ENCODE measurements at regions not wholly inside any gene's neighbourhood (a gene's known extent, or its start where the extent isn't known, plus 50 kb on each side); places are given as distances from the start of the nearest gene placed in this dataset.
"Not testable (repeated sequence)": the region's sequence is repeated elsewhere in the genome, so short reads cannot be mapped to it uniquely, and the experiment has no call there.

DNA sequence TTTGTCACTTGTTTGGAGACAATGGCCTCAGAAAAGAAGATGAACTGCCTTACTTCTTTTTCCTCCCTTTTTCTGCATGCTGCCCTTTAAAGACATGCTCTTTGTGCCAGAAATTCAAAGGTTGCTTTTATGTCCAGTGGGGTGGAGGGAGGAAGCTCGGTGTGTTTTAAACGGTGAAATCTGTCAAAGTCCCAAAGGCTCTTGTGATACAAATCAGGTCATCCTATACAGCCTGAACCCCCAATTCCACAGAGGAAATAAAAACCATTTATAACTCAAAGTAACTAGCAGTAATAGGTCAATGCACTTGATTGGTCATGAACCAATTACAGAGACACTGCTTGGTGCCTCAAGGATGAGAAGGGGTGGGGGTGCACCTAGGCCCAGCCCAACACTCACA is 339.3 kb upstream of the F9 start:
- WGBS (ENCODE audit: insufficient coverage, low lambda C conversion rate), result no CpG with 5 or more reads among the region's 2 CpGs
- Histone ChIP-seq H3K27ac (ENCODE audit: low read length) (no peak overlapping the region), H3K27me3 (ENCODE audit: control insufficient read depth, insufficient read depth, low read length) (peaks cover 12% of the 10 kb centered on the region), H3K4me1 (ENCODE audit: control insufficient read depth, insufficient read depth, low read length) (peaks cover 2% of the 10 kb centered on the region), H3K4me3 (ENCODE audit: low read length) (no peak overlapping the region), H3K36me3 (ENCODE audit: control insufficient read depth, insufficient read depth, low read length) (no peaks in the 10 kb centered on the region), H3K9me3 (ENCODE audit: control insufficient read depth, low read depth, low read length) (no peaks in the 10 kb centered on the region)
- no peak for DNase-seq

DNA sequence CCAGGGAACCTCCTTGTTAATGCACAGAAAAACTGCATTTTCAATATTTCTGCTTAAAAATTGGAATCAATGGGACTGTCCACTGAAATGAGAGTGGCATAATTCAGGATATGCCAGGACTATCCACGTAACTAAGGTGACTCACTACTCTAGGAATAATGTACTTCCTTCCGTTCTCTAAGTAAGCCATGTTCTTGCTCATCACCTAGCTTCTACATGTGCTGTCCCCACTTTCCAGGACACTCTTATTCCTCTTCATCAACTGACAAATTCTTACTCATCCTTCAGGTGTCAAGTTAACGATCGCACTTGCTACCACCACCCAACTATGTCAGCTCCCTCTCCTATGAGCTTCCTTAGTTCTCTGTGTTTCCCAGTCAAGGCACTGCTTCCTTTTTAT is 342.8 kb upstream of the F9 start:
- no peak for DNase-seq
- Histone ChIP-seq H3K27ac (ENCODE audit: low read length) (no peak overlapping the region), H3K27me3 (ENCODE audit: control insufficient read depth, insufficient read depth, low read length) (no peaks in the 10 kb centered on the region), H3K4me1 (ENCODE audit: control insufficient read depth, insufficient read depth, low read length) (no peaks in the 10 kb centered on the region), H3K36me3 (ENCODE audit: control insufficient read depth, insufficient read depth, low read length) (no peaks in the 10 kb centered on the region), H3K4me3 (ENCODE audit: low read length) (no peak overlapping the region), H3K9me3 (ENCODE audit: control insufficient read depth, low read depth, low read length) (no peaks in the 10 kb centered on the region)
- WGBS (ENCODE audit: insufficient coverage, low lambda C conversion rate), result no CpG with 5 or more reads among the region's 4 CpGs

DNA sequence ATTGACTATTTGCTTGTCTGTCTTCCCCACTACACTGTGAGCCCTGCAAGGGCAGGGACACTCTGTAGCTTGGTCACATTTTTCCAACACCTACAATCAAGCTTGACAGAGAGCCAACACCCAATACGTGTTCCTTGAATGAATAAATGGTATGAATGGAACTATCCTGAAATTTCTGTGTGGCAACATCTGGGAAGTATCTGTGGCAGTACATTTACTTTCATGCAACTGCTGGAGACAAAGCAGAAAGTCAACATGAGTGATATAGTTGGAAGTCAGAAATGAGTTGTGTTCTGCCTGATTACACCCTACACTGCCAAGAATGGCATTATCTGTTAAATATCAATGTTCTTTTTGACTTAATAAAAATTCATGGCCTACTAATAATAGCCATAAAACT is 343.5 kb upstream of the F9 start:
- Histone ChIP-seq H3K27ac (ENCODE audit: low read length) (no peak overlapping the region), H3K4me3 (ENCODE audit: low read length) (no peak overlapping the region), H3K36me3 (ENCODE audit: control insufficient read depth, insufficient read depth, low read length) (no peaks in the 10 kb centered on the region), H3K27me3 (ENCODE audit: control insufficient read depth, insufficient read depth, low read length) (no peaks in the 10 kb centered on the region), H3K4me1 (ENCODE audit: control insufficient read depth, insufficient read depth, low read length) (no peaks in the 10 kb centered on the region), H3K9me3 (ENCODE audit: control insufficient read depth, low read depth, low read length) (no peaks in the 10 kb centered on the region)
- no CpG with 5 or more reads among the region's 1 CpG for WGBS (ENCODE audit: insufficient coverage, low lambda C conversion rate)
- no peak for DNase-seq

DNA sequence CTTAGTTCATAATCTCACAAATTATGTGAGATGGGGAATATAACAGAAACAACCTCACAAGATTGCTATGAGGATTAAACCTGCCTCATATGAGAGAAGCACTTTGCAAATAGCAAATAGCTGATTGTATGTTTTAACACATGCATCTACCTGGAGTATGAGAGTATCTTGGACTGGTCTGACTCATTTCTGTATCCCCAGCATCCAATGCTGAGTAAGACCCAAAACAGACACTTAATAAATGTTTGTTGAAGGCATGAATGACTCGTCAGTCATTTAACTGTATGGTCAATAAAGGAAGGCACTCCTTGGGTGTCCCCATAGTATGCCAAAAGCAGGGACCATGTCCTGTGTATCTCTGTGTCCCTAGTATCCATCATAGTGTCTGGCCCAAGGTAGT is 350.9 kb upstream of the F9 start:
- WGBS (ENCODE audit: insufficient coverage, low lambda C conversion rate), result no CpG with 5 or more reads among the region's 1 CpG
- Histone ChIP-seq H3K27me3 (ENCODE audit: control insufficient read depth, insufficient read depth, low read length) (no peaks in the 10 kb centered on the region), H3K27ac (ENCODE audit: low read length) (no peak overlapping the region), H3K36me3 (ENCODE audit: control insufficient read depth, insufficient read depth, low read length) (no peaks in the 10 kb centered on the region), H3K4me3 (ENCODE audit: low read length) (no peak overlapping the region), H3K4me1 (ENCODE audit: control insufficient read depth, insufficient read depth, low read length) (no peaks in the 10 kb centered on the region), H3K9me3 (ENCODE audit: control insufficient read depth, low read depth, low read length) (no peaks in the 10 kb centered on the region)
- DNase-seq, result no peak

DNA sequence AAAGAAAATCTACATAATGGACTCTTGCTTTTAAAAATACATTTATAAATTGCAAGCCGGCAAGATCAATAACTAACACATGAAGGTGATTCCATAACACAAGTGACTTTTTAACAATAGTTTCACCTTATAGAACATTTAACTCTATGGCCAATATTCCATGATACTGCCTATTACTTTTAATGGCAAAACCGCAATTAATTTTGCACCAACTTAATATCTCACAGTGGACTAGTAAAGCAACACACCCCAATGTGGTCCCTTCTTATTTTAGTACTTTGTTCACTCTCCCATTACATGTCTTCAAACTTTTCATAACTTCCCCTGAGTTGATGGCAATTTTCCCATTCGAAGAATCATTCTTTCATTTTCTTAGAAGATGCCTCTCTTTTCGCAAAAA is 351.6 kb upstream of the F9 start:
- no peaks in the 10 kb centered on the region for H3K4me1 ChIP-seq (ENCODE audit: control insufficient read depth, insufficient read depth, low read length)
- no peak for DNase-seq
- H3K4me3 ChIP-seq (ENCODE audit: low read length), result no peak overlapping the region
- H3K27me3 ChIP-seq (ENCODE audit: control insufficient read depth, insufficient read depth, low read length), result no peaks in the 10 kb centered on the region
- H3K27ac ChIP-seq (ENCODE audit: low read length), result no peak overlapping the region
- H3K36me3 ChIP-seq (ENCODE audit: control insufficient read depth, insufficient read depth, low read length), result no peaks in the 10 kb centered on the region
- no peaks in the 10 kb centered on the region for H3K9me3 ChIP-seq (ENCODE audit: control insufficient read depth, low read depth, low read length)
- WGBS (ENCODE audit: insufficient coverage, low lambda C conversion rate), result 94% methylated on average over 3 of the region's 4 CpGs

DNA sequence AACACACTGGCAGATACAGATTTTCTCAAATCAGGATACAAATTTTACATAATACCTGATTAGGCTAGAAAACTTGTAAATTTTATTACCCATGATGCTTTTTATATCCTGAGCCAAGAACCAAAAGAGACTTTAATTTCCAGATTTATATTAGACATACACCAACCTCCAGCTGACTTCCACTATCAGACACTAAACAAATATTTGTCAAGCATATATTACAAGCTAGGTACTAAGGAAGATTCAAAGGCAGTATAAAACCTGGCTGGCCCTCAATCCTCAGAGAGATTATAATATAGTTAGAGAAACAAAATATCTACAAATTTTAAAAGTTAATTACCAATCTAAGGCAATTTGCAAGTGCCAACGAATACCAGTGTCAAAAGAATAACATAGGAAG is 357.8 kb upstream of the F9 start:
- Histone ChIP-seq H3K4me3 (ENCODE audit: low read length) (no peak overlapping the region), H3K27ac (ENCODE audit: low read length) (no peak overlapping the region)
- no CpG with 5 or more reads among the region's 1 CpG for WGBS (ENCODE audit: insufficient coverage, low lambda C conversion rate)

DNA sequence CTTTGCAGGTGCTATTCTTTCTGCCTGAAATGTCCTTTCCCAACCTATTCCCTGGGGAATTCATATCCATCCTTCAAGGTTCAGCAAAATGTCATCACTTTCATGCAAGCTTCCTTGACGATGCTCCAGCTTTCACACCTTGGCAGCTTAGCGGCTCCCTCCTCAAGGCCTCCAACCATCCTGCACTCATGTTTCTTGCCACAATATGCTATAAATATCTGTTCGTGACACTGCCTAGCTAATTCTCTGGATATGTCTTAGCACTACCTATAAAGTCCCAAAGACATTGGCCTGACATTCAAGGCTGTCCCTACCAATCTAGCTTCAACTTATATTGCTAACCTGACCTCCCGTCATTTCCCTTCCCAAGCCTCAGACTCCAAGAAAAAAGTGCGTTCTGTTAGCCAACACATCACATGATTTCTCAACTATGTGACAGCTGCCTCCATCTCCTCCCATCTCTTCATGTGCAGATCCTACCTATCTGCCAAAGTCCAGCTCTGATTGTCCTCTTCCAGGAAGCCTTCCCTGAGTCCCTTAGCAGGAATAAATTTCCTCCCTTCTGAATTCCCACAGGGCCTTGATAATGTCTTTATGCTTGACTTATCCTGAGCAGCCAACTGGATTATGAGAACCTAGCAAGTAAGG is 359.9 kb upstream of the F9 start:
- Histone ChIP-seq H3K36me3 (ENCODE audit: control insufficient read depth, insufficient read depth, low read length) (no peaks in the 10 kb centered on the region), H3K9me3 (ENCODE audit: control insufficient read depth, low read depth, low read length) (no peaks in the 10 kb centered on the region), H3K4me1 (ENCODE audit: control insufficient read depth, insufficient read depth, low read length) (no peaks in the 10 kb centered on the region), H3K27ac (ENCODE audit: low read length) (no peak overlapping the region), H3K27me3 (ENCODE audit: control insufficient read depth, insufficient read depth, low read length) (no peaks in the 10 kb centered on the region), H3K4me3 (ENCODE audit: low read length) (no peak overlapping the region)
- no peak for DNase-seq
- no CpG with 5 or more reads among the region's 5 CpGs for WGBS (ENCODE audit: insufficient coverage, low lambda C conversion rate)

More for the DNA sequence above, 357.8 kb upstream of the F9 start:
- H3K36me3 ChIP-seq (ENCODE audit: control insufficient read depth, insufficient read depth, low read length), result no peaks in the 10 kb centered on the region
- H3K27me3 ChIP-seq (ENCODE audit: control insufficient read depth, insufficient read depth, low read length), result no peaks in the 10 kb centered on the region
- no peaks in the 10 kb centered on the region for H3K9me3 ChIP-seq (ENCODE audit: control insufficient read depth, low read depth, low read length)
- DNase-seq, result no peak
- H3K4me1 ChIP-seq (ENCODE audit: control insufficient read depth, insufficient read depth, low read length), result no peaks in the 10 kb centered on the region

DNA sequence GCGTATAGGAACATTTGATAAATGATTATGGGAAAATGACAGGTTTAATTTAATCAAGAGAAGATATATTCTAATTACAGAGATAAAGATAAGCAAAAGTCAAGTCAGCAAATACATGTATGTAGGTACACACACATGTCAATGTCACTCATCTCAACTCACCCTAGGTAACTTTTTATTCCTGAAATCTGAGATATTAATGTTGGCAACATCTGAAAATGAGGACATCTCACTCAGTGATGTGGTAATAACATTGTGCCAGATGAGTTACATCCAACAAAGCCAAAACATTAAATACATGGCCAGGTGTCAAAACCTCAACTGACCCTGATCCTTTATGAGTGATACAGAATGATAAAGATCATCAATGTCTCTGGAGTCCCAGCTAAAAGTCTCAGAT is 363.3 kb upstream of the F9 start:
- no peaks in the 10 kb centered on the region for H3K4me1 ChIP-seq (ENCODE audit: control insufficient read depth, insufficient read depth, low read length)
- no peaks in the 10 kb centered on the region for H3K36me3 ChIP-seq (ENCODE audit: control insufficient read depth, insufficient read depth, low read length)
- H3K27me3 ChIP-seq (ENCODE audit: control insufficient read depth, insufficient read depth, low read length), result no peaks in the 10 kb centered on the region
- no peak for DNase-seq
- no peaks in the 10 kb centered on the region for H3K9me3 ChIP-seq (ENCODE audit: control insufficient read depth, low read depth, low read length)
- no peak overlapping the region for H3K4me3 ChIP-seq (ENCODE audit: low read length)
- H3K27ac ChIP-seq (ENCODE audit: low read length), result no peak overlapping the region
- no CpG with 5 or more reads among the region's 1 CpG for WGBS (ENCODE audit: insufficient coverage, low lambda C conversion rate)

DNA sequence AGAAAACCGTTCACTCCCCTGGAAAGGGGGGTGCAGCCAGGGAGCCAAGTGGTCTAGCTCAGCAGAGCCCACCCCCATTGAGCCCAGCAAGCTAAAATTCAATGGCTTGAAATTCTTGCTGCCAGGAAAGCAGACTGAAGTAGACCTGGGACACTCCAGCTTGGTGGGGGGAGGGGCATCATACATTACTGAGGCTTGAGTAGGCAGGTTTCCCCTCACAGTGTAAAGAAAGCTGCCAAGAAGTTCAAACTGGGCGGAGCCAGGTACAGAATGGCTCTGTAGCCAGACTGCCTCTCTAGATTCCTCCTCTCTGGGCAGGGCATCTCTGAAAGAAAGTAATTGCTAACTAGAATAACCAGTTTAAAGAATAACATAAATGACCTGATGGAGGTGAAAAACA is 372.3 kb upstream of the F9 start:
- DNase-seq, result no peak
- H3K4me1 ChIP-seq (ENCODE audit: control insufficient read depth, insufficient read depth, low read length), result no peaks in the 10 kb centered on the region
- no peak overlapping the region for H3K4me3 ChIP-seq (ENCODE audit: low read length)
- H3K36me3 ChIP-seq (ENCODE audit: control insufficient read depth, insufficient read depth, low read length), result no peaks in the 10 kb centered on the region
- H3K27ac ChIP-seq (ENCODE audit: low read length), result no peak overlapping the region
- WGBS (ENCODE audit: insufficient coverage, low lambda C conversion rate), result no CpG with 5 or more reads among the region's 2 CpGs
- no peaks in the 10 kb centered on the region for H3K27me3 ChIP-seq (ENCODE audit: control insufficient read depth, insufficient read depth, low read length)
- H3K9me3 ChIP-seq (ENCODE audit: control insufficient read depth, low read depth, low read length), result no peaks in the 10 kb centered on the region

DNA sequence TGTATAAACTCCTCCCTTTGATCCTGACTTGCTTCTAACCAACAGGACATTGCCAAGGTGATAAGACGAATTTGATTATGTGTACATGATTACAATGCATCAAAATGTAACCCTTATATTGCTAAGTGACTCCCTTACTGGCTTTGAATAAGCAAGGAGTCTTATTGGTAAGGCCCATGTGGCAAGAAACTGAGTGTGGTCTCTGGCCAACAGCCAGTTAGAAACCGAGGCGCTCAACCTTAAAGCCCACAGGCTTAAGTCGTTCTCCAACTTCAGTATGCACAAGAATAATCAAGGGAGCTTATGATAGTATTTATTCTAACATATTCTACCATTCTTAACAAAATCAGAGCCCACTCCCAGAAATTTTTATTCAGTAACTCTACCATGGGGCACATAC is 374.2 kb upstream of the F9 start:
- no peak overlapping the region for H3K4me3 ChIP-seq (ENCODE audit: low read length)
- H3K4me1 ChIP-seq (ENCODE audit: control insufficient read depth, insufficient read depth, low read length), result no peaks in the 10 kb centered on the region
- DNase-seq, result no peak
- WGBS (ENCODE audit: insufficient coverage, low lambda C conversion rate), result no CpG with 5 or more reads among the region's 4 CpGs
- no peak overlapping the region for H3K27ac ChIP-seq (ENCODE audit: low read length)
- no peaks in the 10 kb centered on the region for H3K9me3 ChIP-seq (ENCODE audit: control insufficient read depth, low read depth, low read length)
- H3K27me3 ChIP-seq (ENCODE audit: control insufficient read depth, insufficient read depth, low read length), result no peaks in the 10 kb centered on the region
- no peaks in the 10 kb centered on the region for H3K36me3 ChIP-seq (ENCODE audit: control insufficient read depth, insufficient read depth, low read length)

DNA sequence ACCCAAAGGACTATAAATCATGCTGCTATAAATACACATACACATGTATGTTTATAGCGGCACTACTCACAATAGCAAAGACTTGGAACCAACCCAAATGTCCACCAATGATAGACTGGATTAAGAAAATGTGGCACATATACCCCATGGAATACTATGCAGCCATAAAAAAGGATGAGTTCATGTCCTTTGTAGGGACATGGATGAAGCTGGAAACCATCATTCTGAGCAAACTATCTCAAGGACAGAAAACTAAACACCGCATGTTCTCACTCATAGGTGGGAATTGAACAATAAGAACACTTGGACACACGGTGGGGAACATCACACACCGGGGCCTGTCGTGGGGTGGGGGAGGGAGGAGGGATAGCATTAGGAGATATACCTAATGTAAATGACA is 383.9 kb upstream of the F9 start:
- not testable (repeated sequence) for H3K27me3 ChIP-seq (ENCODE audit: control insufficient read depth, insufficient read depth, low read length); H3K4me1 ChIP-seq (ENCODE audit: control insufficient read depth, insufficient read depth, low read length); H3K4me3 ChIP-seq (ENCODE audit: low read length); DNase-seq; H3K9me3 ChIP-seq (ENCODE audit: control insufficient read depth, low read depth, low read length); H3K36me3 ChIP-seq (ENCODE audit: control insufficient read depth, insufficient read depth, low read length); H3K27ac ChIP-seq (ENCODE audit: low read length)
- WGBS (ENCODE audit: insufficient coverage, low lambda C conversion rate), result no CpG with 5 or more reads among the region's 5 CpGs

Measured in large intestine (tissue), 3 donors.